ENCODE measurements at regions not wholly inside any gene's neighbourhood (a gene's known extent, or its start where the extent isn't known, plus 50 kb on each side); places are given as distances from the start of the nearest gene placed in this dataset.

DNA sequence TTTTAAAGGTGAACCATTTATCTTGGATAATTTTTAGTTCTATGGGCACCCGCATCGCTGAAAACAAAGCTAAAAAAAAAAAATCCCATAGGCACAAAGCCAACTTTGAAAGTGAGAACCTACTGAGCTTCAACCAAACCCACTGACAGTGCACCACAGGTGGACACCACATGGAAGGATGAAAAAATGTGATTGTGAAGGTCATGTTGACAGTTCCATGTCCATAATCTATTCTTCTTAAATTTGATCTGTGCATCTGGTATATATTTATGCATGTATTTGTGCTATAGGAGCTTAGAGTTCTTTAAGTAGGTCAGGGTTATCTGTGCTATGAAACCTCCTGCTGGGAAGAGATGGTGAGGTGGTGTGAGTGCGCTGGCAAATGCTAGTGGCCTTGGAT lies 374.3 kb downstream of the SPRY1 start:
- ChIA-PET CTCF (no interaction called here), POLR2A (no interaction called here)
- no peak for DNase-seq (ENCODE audit: extremely low spot score)

DNA sequence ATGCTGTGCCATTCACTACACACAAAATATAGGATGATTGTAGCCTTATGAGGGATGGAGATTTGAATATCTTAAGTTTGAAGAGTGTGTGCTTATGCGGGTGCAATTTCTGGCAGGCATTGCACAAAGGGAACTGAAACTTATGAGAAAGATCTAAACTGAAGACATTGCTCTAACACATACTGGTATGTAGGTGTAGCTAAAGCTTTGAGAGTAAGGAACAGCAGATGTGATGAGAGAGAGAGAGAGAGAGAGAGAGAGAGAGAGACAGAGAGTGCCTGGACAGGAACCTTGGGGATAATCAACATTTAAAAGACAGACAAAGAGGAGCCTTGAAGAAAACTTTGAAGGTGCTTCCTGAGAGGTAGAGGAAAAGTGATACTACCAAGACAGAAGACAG lies 379.7 kb downstream of the SPRY1 start:
- ChIA-PET CTCF (no interaction called here), POLR2A (no interaction called here)
- no peak for DNase-seq (ENCODE audit: extremely low spot score)
- TF ChIP-seq SP1 (IDR thresholded peaks at IDR 0.05): no peak
- TF ChIP-seq FOXA1 (IDR thresholded peaks at IDR 0.05): no peak
- TF ChIP-seq LEF1 (IDR thresholded peaks at IDR 0.05; ENCODE audit: borderline replicate concordance): no peak
- no peak for TF ChIP-seq FOXK2 (IDR thresholded peaks at IDR 0.05)

More for the DNA sequence above, 374.3 kb downstream of the SPRY1 start:
- no peak for TF ChIP-seq TARDBP (IDR thresholded peaks at IDR 0.05)
- TF ChIP-seq SP1 (IDR thresholded peaks at IDR 0.05): no peak
- no peak for TF ChIP-seq SUZ12 (IDR thresholded peaks at IDR 0.05)
- TF ChIP-seq LEF1 (IDR thresholded peaks at IDR 0.05; ENCODE audit: borderline replicate concordance): no peak
- TF ChIP-seq FOXK2 (IDR thresholded peaks at IDR 0.05): no peak
- no peak for TF ChIP-seq ARNT (IDR thresholded peaks at IDR 0.05)
- no peak for TF ChIP-seq FOXA1 (IDR thresholded peaks at IDR 0.05)
- TF ChIP-seq ELF4 (IDR thresholded peaks at IDR 0.05): no peak
- TF ChIP-seq HDGF (IDR thresholded peaks at IDR 0.05; ENCODE audit: borderline replicate concordance): no peak

DNA sequence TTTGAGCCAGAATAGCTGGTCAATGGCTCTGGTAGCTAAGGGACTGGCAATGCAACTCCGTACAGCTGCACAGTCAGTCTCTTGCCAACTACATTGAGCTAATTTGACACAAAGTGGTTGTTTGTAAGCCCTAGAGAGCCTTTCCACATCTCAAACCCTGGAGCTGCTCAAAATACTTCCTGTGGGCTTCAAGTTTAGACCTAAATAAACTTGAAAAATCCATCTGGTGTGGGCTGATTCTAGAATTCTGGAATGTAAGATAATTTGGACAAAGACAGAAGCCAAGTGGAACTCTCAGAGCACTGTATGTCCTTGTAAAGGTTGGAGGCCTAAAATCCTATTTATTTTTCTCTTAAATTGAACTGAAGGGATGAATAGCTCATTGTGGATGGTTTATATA lies 380.8 kb downstream of the SPRY1 start:
- TF ChIP-seq FOXK2 (IDR thresholded peaks at IDR 0.05): no peak
- no peak for TF ChIP-seq TARDBP (IDR thresholded peaks at IDR 0.05)
- no peak for TF ChIP-seq ZNF384 (IDR thresholded peaks at IDR 0.05)
- TF ChIP-seq FOXM1 (IDR thresholded peaks at IDR 0.05; ENCODE audit: borderline replicate concordance): no peak
- TF ChIP-seq, protein P1, sequence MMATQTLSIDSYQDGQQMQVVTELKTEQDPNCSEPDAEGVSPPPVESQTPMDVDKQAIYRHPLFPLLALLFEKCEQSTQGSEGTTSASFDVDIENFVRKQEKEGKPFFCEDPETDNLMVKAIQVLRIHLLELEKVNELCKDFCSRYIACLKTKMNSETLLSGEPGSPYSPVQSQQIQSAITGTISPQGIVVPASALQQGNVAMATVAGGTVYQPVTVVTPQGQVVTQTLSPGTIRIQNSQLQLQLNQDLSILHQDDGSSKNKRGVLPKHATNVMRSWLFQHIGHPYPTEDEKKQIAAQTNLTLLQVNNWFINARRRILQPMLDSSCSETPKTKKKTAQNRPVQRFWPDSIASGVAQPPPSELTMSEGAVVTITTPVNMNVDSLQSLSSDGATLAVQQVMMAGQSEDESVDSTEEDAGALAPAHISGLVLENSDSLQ (IDR thresholded peaks at IDR 0.05): no peak
- no peak for TF ChIP-seq FOXA1 (IDR thresholded peaks at IDR 0.05)
- no peak for TF ChIP-seq SUZ12 (IDR thresholded peaks at IDR 0.05)
- no peak for TF ChIP-seq ELF4 (IDR thresholded peaks at IDR 0.05)
- TF ChIP-seq L3MBTL2 (conservative IDR thresholded peaks at IDR 0.05): no peak
- no peak for TF ChIP-seq CTBP1 (IDR thresholded peaks at IDR 0.05; ENCODE audit: borderline replicate concordance)
- TF ChIP-seq LEF1 (IDR thresholded peaks at IDR 0.05; ENCODE audit: borderline replicate concordance): no peak
- no peak for TF ChIP-seq HDGF (IDR thresholded peaks at IDR 0.05; ENCODE audit: borderline replicate concordance)
- no peak for TF ChIP-seq NFRKB (IDR thresholded peaks at IDR 0.05)
- TF ChIP-seq SP1 (IDR thresholded peaks at IDR 0.05): no peak
- TF ChIP-seq ARNT (IDR thresholded peaks at IDR 0.05): no peak
- TF ChIP-seq BHLHE40 (IDR thresholded peaks at IDR 0.05; ENCODE audit: borderline replicate concordance): no peak
- CTCF ChIA-PET: no interaction called here
- no peak for DNase-seq (ENCODE audit: extremely low spot score)
- POLR2A ChIA-PET: no interaction called here

DNA sequence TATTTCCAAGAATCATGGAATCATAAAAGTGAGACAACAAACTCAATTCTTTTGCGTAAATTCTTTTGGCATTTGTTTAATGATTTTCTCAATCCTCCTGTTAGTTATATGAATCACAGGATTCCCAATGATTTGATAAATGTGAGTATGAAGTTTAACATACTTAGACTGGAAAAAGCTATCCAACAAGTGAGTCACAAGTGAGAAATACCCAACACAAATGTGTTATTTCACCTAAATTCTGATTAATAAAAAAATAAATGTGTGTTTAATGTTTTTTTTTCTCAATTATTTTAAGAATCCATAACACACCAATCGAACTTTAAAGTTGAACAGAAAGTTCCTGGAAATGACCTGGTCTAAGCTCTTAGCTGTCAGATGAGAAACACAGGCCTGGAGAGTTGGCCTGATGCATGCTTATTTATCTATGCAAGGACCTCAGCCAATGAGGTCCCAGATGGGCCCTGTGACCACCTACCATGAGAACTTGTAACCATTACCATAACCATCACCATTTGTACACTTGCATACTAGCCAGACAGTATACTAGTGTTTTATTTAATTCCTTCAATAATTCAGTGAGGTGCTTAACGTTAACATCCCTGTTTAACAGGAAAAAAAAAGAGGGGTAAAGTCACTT lies 386.7 kb downstream of the SPRY1 start:
- DNase-seq (ENCODE audit: extremely low spot score): no peak
- ChIA-PET CTCF (no interaction called here), POLR2A (no interaction called here)
- TF ChIP-seq FOXA1 (IDR thresholded peaks at IDR 0.05): no peak
- no peak for TF ChIP-seq ZNF384 (IDR thresholded peaks at IDR 0.05)
- no peak for TF ChIP-seq FOXM1 (IDR thresholded peaks at IDR 0.05; ENCODE audit: borderline replicate concordance)
- no peak for TF ChIP-seq ELF4 (IDR thresholded peaks at IDR 0.05)
- no peak for TF ChIP-seq NFRKB (IDR thresholded peaks at IDR 0.05)
- TF ChIP-seq SUZ12 (IDR thresholded peaks at IDR 0.05): no peak
- no peak for TF ChIP-seq SP1 (IDR thresholded peaks at IDR 0.05)
- TF ChIP-seq, protein P1 (IDR thresholded peaks at IDR 0.05): no peak
- TF ChIP-seq FOXK2 (IDR thresholded peaks at IDR 0.05): no peak
- no peak for TF ChIP-seq TARDBP (IDR thresholded peaks at IDR 0.05)
- TF ChIP-seq CTBP1 (IDR thresholded peaks at IDR 0.05; ENCODE audit: borderline replicate concordance): no peak
- TF ChIP-seq LEF1 (IDR thresholded peaks at IDR 0.05; ENCODE audit: borderline replicate concordance): no peak
- TF ChIP-seq L3MBTL2 (conservative IDR thresholded peaks at IDR 0.05): no peak
- no peak for TF ChIP-seq HDGF (IDR thresholded peaks at IDR 0.05; ENCODE audit: borderline replicate concordance)
- no peak for TF ChIP-seq ARNT (IDR thresholded peaks at IDR 0.05)
- TF ChIP-seq BHLHE40 (IDR thresholded peaks at IDR 0.05; ENCODE audit: borderline replicate concordance): no peak

DNA sequence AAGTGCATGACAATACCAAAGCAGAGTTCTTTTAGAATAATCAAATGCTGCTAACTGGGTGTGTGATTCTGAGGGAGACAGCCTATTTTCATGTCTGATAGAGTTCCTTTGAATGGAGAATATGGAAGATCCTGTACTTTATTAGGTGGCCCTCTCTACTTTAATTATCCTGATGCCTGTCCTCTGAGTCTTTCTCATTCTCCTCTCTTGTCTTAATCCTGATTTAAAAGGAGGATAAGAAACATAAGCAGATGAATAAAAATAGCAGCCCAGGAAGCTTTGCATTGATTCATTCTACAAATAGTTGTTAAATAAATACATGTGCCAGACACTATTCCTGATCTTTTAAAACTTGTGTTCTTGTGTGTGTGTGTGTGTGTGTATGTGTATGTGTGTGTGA lies 387.3 kb downstream of the SPRY1 start:
- no peak for DNase-seq (ENCODE audit: extremely low spot score)
- ChIA-PET CTCF (no interaction called here), POLR2A (no interaction called here)
- no peak for TF ChIP-seq FOXA1 (IDR thresholded peaks at IDR 0.05)
- TF ChIP-seq ZNF384 (IDR thresholded peaks at IDR 0.05): no peak
- no peak for TF ChIP-seq ARNT (IDR thresholded peaks at IDR 0.05)
- TF ChIP-seq, protein P1 (IDR thresholded peaks at IDR 0.05): no peak
- TF ChIP-seq NFRKB (IDR thresholded peaks at IDR 0.05): no peak
- no peak for TF ChIP-seq SP1 (IDR thresholded peaks at IDR 0.05)
- TF ChIP-seq FOXK2 (IDR thresholded peaks at IDR 0.05): no peak
- no peak for TF ChIP-seq ELF4 (IDR thresholded peaks at IDR 0.05)
- TF ChIP-seq FOXM1 (IDR thresholded peaks at IDR 0.05; ENCODE audit: borderline replicate concordance): no peak
- no peak for TF ChIP-seq CTBP1 (IDR thresholded peaks at IDR 0.05; ENCODE audit: borderline replicate concordance)
- TF ChIP-seq SUZ12 (IDR thresholded peaks at IDR 0.05): no peak
- TF ChIP-seq L3MBTL2 (conservative IDR thresholded peaks at IDR 0.05): no peak

DNA sequence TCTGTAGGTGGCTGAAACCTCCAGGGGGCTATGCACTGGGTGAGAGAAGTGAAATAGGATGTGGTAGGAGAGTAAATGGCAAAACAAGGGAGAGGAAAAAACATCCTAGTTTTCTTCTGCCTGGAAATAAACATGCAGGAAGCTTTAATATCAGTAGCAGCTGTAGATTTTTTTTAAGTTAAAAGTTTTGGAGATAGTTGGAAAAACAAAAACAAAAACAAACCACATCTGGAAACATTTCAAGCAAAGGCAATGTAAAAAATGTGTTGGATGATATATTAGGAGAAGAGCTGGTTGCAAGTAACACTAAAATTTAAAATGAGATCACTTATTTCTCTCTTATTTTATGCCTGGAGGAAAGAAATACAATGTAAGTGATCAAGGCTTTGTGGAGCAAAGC lies 388.0 kb downstream of the SPRY1 start:
- CTCF ChIA-PET: interaction anchor here (0.6 kb wide), 1 partner anchor 134 kb away, joined by 3 read pairs; no protein-coding TSS in a partner anchor
- TF ChIP-seq SP1 (IDR thresholded peaks at IDR 0.05): no peak
- POLR2A ChIA-PET: no interaction called here
- no peak for DNase-seq (ENCODE audit: extremely low spot score)
